ENCODE measurements at regions not wholly inside any gene's neighbourhood (a gene's known extent, or its start where the extent isn't known, plus 50 kb on each side); places are given as distances from the start of the nearest gene placed in this dataset.
"Not testable (repeated sequence)": the region's sequence is repeated elsewhere in the genome, so short reads cannot be mapped to it uniquely, and the experiment has no call there.

DNA sequence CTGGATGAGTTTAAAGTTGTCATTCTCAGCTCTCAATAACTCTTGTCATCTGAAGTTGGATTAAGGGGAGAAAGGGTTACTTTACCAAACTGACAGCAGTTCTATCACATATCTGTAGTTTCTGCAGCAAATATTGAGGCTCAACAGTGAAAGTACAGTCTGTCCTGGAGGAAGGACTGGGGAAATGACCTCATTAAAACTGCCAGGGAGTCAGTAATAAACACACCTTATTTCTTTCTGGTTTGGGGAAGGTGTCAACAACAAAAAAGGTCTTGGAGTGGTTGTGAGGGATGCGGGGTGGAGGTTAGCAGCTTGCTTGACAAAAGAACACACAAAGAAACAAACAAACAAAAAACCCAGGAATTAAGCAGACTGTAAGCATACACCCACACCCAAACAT, 1418.0 kb downstream of the STIM2 start:
- DNase-seq (ENCODE audit: low read depth): no peak
- in situ Hi-C loops (cut with HindIII; ENCODE audit: low pct_unique_long_range_greater_than_20kb, low sequenced_read_pairs): no loop called here

GRCh38 chr4:28279249-28279648, 1418.6 kb downstream of the STIM2 start:
- no peak for DNase-seq (ENCODE audit: low read depth)
- in situ Hi-C loops (cut with HindIII; ENCODE audit: low pct_unique_long_range_greater_than_20kb, low sequenced_read_pairs): no loop called here

DNA sequence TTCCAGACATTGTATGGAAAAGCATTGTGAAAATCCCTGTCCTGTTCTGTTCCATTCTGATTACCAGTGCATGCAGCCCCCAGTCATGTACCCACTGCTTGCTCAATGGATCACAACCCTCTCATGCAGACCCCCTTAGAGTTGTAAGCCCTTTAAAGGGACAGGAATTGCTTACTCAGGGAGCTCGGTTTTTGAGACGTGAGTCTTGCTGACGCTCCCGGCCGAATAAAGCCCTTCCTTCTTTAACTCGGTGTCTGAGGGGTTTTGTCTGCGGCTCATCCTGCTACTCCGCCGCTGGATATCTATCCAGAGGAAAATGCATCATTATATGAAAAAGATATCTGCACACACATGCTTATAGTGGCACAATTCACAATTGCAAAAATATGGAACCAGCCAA, 1425.6 kb downstream of the STIM2 start:
- in situ Hi-C loops (cut with HindIII; ENCODE audit: low pct_unique_long_range_greater_than_20kb, low sequenced_read_pairs); DNase-seq (ENCODE audit: low read depth): not testable (repeated sequence)

- in situ Hi-C loops (cut with HindIII; ENCODE audit: low pct_unique_long_range_greater_than_20kb, low sequenced_read_pairs): no loop called here
Observed at GRCh38 chr4:28287831-28288233, 1427.2 kb downstream of the STIM2 start.

DNA sequence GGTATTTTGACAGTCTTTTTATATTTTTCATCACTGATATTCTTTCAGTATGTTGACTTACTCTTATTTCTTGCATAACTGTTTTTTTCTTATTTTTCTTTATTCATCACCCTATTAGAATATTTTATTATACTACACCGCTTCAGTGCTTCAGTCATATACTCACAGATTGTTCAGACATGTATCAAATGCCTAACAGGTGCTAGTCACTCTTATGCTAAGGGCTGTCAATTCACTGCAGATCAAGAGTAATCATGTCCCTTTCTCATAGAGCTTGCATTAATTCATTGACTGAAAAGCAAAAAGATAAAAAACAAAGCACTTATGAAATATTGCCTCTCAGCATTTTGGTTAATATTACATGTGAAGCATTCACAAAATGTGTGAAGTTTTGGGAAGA, 1435.6 kb downstream of the STIM2 start:
- no peak for DNase-seq (ENCODE audit: low read depth)

More at GRCh38 chr4:28287831-28288233, 1427.2 kb downstream of the STIM2 start:
- DNase-seq (ENCODE audit: low read depth): peak; percentile 84

DNA sequence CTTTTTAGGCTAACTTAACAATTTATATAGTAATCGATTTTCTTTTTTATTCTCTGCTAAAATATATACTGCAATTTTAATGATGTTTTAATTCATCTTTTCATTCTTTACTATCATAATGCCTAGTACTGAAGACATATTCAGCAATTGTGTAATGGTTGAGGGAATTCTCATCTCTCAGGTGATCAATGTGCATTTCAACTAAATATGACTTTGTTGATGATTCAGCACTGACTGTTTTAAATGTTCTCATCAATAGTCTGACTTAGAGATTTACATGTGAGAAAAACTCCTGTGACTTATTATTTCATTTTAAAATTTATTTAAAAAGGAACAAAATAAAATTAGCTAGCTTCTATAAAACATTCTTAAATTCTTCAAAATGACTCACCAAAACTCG, 1450.3 kb downstream of the STIM2 start:
- in situ Hi-C loops (cut with HindIII; ENCODE audit: low pct_unique_long_range_greater_than_20kb, low sequenced_read_pairs): no loop called here
- no peak for DNase-seq (ENCODE audit: low read depth)

More for the DNA sequence above, 1435.6 kb downstream of the STIM2 start:
- in situ Hi-C loops (cut with HindIII; ENCODE audit: low pct_unique_long_range_greater_than_20kb, low sequenced_read_pairs): no loop called here

DNA sequence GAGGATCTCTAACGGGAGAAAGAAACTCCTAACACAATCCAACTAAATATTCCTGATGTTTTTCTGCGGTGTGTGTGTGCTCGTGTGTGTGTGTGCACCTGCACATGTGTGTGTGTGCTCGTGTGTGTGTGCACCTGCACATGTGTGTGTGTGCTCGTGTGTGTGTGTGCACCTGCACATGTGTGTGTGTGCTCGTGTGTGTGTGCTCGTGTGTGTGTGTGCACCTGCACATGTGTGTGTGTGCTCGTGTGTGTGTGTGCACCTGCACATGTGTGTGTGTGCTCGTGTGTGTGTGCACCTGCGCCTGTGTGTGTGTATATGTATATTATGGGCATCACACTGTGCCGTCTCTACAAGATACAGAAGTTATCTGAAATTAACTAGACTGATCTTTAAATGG, 1451.9 kb downstream of the STIM2 start:
- DNase-seq (ENCODE audit: low read depth); in situ Hi-C loops (cut with HindIII; ENCODE audit: low pct_unique_long_range_greater_than_20kb, low sequenced_read_pairs): not testable (repeated sequence)

GRCh38 chr4:28313729-28314713, 1453.4 kb downstream of the STIM2 start:
- no peak for DNase-seq (ENCODE audit: low read depth)
- in situ Hi-C loops (cut with HindIII; ENCODE audit: low pct_unique_long_range_greater_than_20kb, low sequenced_read_pairs): no loop called here

DNA sequence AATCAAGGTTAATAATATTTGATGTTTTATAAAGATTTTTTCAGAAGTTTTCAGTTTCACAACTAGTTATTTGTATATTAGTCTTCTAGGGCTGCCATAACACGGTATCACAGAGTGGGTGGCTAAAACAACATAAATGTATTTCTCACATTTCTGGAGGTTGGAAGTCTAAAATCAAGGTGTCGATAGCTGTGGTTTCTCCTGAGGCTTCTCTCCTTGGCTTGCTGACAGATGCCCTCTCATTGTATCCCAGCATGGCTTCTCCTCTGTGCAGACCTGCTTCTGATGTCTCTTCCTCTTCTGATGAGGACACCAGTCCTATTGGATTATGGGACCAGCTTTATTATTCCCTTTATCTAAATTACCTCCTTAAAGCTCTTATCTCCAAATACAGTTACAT, 1456.6 kb downstream of the STIM2 start:
- in situ Hi-C loops (cut with HindIII; ENCODE audit: low pct_unique_long_range_greater_than_20kb, low sequenced_read_pairs): no loop called here
- no peak for DNase-seq (ENCODE audit: low read depth)

DNA sequence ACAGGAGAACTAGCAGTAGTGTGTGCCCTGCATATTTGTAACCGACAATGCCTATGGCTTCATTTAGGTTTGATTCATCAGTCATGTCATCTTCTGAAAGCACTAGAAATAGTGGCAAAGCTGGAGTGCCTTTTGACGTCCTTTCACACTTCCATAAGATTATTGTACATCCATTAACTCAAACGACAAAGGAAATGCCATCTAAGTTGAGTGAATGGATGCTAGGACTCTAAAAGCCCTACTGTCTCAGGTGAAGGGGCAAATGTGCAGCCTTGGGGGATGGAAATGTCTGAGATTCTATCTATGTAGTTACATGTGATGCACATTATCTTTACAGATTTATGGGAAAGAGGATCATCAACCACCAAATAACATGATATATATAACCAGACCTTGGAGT, 1473.6 kb downstream of the STIM2 start:
- in situ Hi-C loops (cut with HindIII; ENCODE audit: low pct_unique_long_range_greater_than_20kb, low sequenced_read_pairs): no loop called here
- DNase-seq (ENCODE audit: low read depth): no peak

DNA sequence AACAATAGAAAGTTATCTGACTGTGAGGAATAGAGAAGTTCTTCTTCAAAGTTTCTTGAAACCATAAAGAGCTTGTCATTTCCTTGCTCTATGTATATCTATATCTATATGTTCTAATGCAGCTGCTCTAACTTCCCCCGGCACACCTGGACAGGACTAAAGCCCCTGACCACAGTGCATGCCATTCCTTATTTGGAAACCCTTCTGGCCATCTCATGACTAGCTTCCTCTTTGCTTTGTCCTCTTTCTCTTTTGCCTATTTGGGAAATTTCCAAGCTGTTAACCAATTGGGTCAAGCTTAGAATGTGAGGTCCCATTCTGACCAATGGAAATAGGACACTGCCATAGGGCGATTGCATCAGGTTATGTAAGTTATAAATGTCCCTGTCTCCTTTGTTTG, 1481.1 kb downstream of the STIM2 start:
- in situ Hi-C loops (cut with HindIII; ENCODE audit: low pct_unique_long_range_greater_than_20kb, low sequenced_read_pairs): no loop called here
- no peak for DNase-seq (ENCODE audit: low read depth)

DNA sequence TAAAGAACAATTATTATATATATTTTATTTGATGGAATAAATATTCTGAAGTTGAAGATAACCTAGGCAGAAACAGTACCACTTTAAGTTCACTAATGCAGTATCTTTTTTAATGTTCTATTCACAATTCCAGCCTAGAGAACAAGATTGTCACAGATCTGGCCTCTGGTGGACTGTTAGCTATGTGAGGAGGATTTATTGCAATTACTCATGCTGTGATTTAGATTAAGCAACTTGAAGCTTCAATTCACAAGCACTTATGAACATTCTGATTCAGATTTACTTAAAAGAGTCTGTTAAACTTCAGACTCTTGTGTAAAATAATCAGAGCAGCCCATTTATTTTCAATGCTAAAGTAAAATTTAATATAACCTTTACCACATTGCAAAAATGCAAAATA, 1489.8 kb downstream of the STIM2 start:
- no peak for DNase-seq (ENCODE audit: low read depth)
- in situ Hi-C loops (cut with HindIII; ENCODE audit: low pct_unique_long_range_greater_than_20kb, low sequenced_read_pairs): no loop called here

DNA sequence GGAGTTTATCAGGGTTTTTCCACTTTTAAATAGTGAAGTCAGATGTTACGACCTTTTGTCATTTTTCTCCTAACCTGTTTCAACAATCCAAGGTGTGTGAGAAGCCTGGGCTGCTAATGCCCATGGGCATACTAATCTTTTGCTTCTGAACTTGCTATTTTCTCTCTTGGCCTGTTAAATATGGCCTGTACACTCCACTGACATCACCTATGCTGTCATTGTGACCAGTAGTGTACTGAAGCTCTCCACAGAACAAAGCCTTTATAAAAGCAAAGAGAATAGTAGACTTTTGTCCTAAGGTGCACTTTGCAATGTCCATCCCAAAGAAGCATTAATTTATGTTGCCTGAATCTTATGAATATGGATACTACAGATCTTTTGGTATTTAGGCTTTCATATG, 1490.5 kb downstream of the STIM2 start:
- DNase-seq (ENCODE audit: low read depth): no peak
- in situ Hi-C loops (cut with HindIII; ENCODE audit: low pct_unique_long_range_greater_than_20kb, low sequenced_read_pairs): no loop called here

DNA sequence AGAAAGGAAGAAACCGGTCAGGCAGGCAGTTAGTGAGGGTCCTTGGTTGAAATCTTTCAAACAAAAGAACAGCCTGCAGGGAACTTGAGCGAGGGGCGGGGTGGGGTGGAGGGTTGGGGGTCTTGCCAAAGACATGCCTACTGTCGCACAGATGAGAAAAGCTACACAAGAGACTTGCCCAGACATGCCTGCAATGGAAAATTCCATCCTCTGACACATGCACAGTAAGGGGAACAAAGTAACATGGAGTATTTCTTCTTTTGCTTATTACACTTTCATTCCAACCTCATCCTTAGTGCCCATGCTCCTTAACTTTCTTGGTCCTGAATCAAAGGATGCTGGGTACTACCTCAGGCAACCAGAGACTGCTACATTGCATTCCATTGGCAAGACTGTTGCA, 1491.2 kb downstream of the STIM2 start:
- in situ Hi-C loops (cut with HindIII; ENCODE audit: low pct_unique_long_range_greater_than_20kb, low sequenced_read_pairs): no loop called here

DNA sequence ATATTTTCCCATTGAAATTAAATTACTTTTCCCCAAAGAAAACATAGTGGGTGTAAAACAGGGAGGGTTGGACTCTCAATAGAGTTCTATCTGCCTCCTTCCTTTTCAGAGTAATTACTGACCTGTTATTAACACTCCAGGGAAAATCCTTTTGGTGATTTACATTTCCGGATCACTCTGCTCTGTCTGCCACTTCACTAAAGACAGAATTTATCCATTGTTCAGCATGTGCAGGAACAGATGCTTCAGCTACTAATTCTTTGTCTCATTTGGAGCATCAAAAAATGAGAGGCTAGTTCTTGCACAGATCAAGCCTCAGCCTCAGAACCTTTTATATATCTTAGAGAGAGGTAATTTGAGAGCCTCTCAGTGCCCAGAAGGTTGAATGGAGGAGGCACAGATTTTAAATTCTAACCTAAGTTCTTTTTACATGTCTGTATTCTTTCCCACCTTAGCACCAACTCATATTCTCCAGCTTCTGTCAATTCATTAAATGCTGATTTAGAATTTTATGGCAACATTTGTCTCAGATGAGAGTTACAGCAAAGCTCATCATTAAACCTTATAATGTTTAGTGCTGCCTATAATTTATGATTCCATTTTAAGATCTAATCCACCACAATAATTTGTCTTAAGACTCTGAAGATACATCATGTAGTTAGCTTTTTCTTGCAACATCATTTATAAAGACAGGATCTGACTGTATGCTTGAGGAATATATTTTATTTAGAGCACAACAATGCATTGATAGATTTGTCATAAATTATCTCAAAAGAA, 1494.4 kb downstream of the STIM2 start:
- in situ Hi-C loops (cut with HindIII; ENCODE audit: low pct_unique_long_range_greater_than_20kb, low sequenced_read_pairs): no loop called here
- no peak for DNase-seq (ENCODE audit: low read depth)

More for the DNA sequence above, 1491.2 kb downstream of the STIM2 start:
- no peak for DNase-seq (ENCODE audit: low read depth)

- DNase-seq (ENCODE audit: low read depth): no peak
- in situ Hi-C loops (cut with HindIII; ENCODE audit: low pct_unique_long_range_greater_than_20kb, low sequenced_read_pairs): no loop called here
Observed at GRCh38 chr4:28357990-28358389, 1497.3 kb downstream of the STIM2 start.

GRCh38 chr4:28358606-28359005, 1498.0 kb downstream of the STIM2 start:
- DNase-seq (ENCODE audit: low read depth): no peak
- in situ Hi-C loops (cut with HindIII; ENCODE audit: low pct_unique_long_range_greater_than_20kb, low sequenced_read_pairs): no loop called here

DNA sequence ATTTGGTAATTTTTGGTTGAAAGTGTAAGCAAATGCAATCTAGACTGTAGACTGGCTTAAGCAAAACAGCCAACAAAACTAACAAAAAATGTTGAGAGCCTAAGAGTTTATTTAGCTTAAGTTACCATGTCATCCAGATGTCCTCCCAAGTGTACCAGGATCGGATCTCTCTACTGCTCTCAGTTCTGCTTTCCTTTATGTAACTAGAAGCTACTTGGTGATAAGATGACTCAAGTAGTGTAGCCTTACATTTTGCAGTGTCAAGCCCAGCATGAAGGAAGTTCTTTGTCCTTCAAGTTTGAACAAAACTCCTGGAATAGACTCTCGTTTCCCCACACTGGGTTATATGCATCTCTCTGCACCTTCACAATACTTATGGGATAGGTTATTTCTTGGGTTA, 1500.0 kb downstream of the STIM2 start:
- no peak for DNase-seq (ENCODE audit: low read depth)
- in situ Hi-C loops (cut with HindIII; ENCODE audit: low pct_unique_long_range_greater_than_20kb, low sequenced_read_pairs): no loop called here

GRCh38 chr4:28362169-28362568, 1501.5 kb downstream of the STIM2 start:
- in situ Hi-C loops (cut with HindIII; ENCODE audit: low pct_unique_long_range_greater_than_20kb, low sequenced_read_pairs): no loop called here
- no peak for DNase-seq (ENCODE audit: low read depth)
